K562 (cell line): ENCODE measurements at regions not wholly inside any gene's neighbourhood (a gene's known extent, or its start where the extent isn't known, plus 50 kb on each side); places are given as distances from the start of the nearest gene placed in this dataset.

Experiments used
- CCAR2 ChIP-seq: fragments of 200-400 bp; formaldehyde crosslinking; IDR thresholded peaks from 2 replicates; pipeline ENCODE4 v1.6.1; 2017; ENCODE audit warnings: mild to moderate bottlenecking, low read depth, low read length
- FOXK1 ChIP-seq: sonication (generic); formaldehyde crosslinking; IDR thresholded peaks from 2 replicates; pipeline ENCODE4 v1.8.0; 2022; ENCODE audit warnings: missing genetic modification reagents, mild to moderate bottlenecking, borderline replicate concordance
- GTF2E2 ChIP-seq: fragments of 200-800 bp; sonication (Bioruptor generic); IDR thresholded peaks from 2 replicates; pipeline ENCODE4 v1.6.1; 2016; ENCODE audit warnings: missing genetic modification characterization, missing compliant biosample characterization
- SIN3A ChIP-seq, 2 experiments: fragments of 150-350 bp in 1 of 2; IDR thresholded peaks; 2 replicates each; pipeline ENCODE4 v1.6.1; 2011 to 2016; ENCODE audit warnings: borderline replicate concordance in 2 of 2, low read depth in 2 of 2, low read length in 2 of 2, mild to moderate bottlenecking in 2 of 2, moderate library complexity in 2 of 2; ENCODE audit not compliant: control insufficient read depth in 1 of 2
- SIRT6 ChIP-seq: IDR thresholded peaks from one replicate; pipeline ENCODE4 v1.6.1; 2012; ENCODE audit warnings: low read depth, mild to moderate bottlenecking, control low read depth, inconsistent platforms, low read length, moderate library complexity
- STAG1 ChIP-seq: sonication (generic); formaldehyde crosslinking; IDR thresholded peaks from 2 replicates; pipeline ENCODE4 v1.5.0; 2020; ENCODE audit warnings: missing genetic modification reagents, borderline replicate concordance
- TSC22D4 ChIP-seq: fragments of 450-650 bp; IDR thresholded peaks from 2 replicates; pipeline ENCODE4 v1.6.1; 2016; ENCODE audit warnings: missing genetic modification characterization, missing biosample characterization, control low read depth
- ZEB2 ChIP-seq: fragments of 450-650 bp; IDR thresholded peaks from 2 replicates; pipeline ENCODE4 v1.6.1; 2016
- ZNF146 ChIP-seq: IDR thresholded peaks from one replicate; pipeline ENCODE4 v1.6.1; 2018; ENCODE audit warnings: missing compliant biosample characterization; ENCODE audit not compliant: unreplicated experiment
- ZNF354B ChIP-seq: fragments of 250-450 bp; sonication (Bioruptor Pico); IDR thresholded peaks from 2 replicates; pipeline ENCODE4 v1.4.0; 2020
- ZNF707 ChIP-seq: fragments of 250-450 bp; sonication (Bioruptor Pico); conservative IDR thresholded peaks from 2 replicates; pipeline ENCODE4 v1.8.0; 2022; ENCODE audit warnings: inconsistent platforms, mild to moderate bottlenecking, moderate library complexity
- TF ChIP-seq, protein P1 (sequence below): fragments of 250-450 bp; sonication (Bioruptor Pico); IDR thresholded peaks from 2 replicates; pipeline ENCODE4 v1.5.0; 2021; ENCODE audit warnings: mild to moderate bottlenecking, borderline replicate concordance
- TF ChIP-seq, protein P2 (sequence below), 2 experiments: fragments of 200-800 bp in 1 of 2; sonication (Bioruptor generic) in 1 of 2; sonication (generic) in 1 of 2; formaldehyde crosslinking in 1 of 2; IDR thresholded peaks in 1 of 2; conservative IDR thresholded peaks in 1 of 2; 2 replicates each; pipeline versions ENCODE4 v1.5.0 to v1.6.1; 2016 to 2020; ENCODE audit warnings: missing compliant biosample characterization in 1 of 2, missing genetic modification characterization in 1 of 2, missing genetic modification reagents in 1 of 2
- TF ChIP-seq, protein P3 (sequence below): sonication (generic); formaldehyde crosslinking; IDR thresholded peaks from 2 replicates; pipeline ENCODE4 v1.8.0; 2023; ENCODE audit warnings: missing genetic modification reagents, mild to moderate bottlenecking, borderline replicate concordance
- TF ChIP-seq, protein P4 (sequence below): fragments of 200-800 bp; sonication (Bioruptor generic); IDR thresholded peaks from 2 replicates; pipeline ENCODE4 v1.6.1; 2017; ENCODE audit warnings: missing genetic modification characterization, missing compliant biosample characterization
- TF ChIP-seq, protein P5 (sequence below): sonication (generic); formaldehyde crosslinking; IDR thresholded peaks from 2 replicates; pipeline ENCODE4 v1.9.0; 2022; ENCODE audit warnings: mild to moderate bottlenecking, missing genetic modification reagents

DNA sequence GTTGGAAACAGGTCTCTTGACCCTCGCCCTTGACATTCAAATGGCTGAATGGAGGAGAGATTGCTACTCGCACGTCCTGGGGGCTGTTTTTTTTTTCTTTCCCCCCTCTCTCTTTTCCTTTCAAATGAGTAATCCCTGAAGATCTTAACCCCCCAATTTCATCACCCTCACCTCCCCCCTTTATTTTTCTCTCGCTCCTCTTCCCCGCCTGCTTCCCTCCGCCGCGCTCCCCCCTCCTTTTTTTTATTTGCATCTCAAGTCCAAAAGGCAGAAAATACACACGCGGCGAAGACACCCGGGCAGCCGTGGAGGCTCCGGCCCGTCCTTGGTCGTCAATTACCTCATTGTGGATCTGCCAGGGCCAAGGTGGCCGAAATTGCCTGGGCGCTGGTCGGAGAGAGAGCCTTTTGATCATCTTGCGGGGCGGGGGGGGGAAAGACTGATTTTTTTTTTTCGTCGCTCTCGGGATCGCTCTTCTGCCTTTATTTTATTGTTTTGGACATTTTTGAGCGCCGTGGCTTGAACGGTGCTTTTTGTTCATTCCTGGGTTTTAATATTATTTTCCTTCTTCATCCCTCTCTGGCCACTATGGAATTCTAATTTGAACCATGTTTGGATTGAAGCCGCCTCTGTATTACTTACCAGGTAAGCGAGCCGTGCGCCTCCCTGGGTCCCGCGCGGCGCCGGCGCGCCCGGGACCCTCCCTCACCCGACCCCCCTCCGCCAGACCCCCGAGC, 57.2 kb upstream of the GSE1 start (continued):
- TF ChIP-seq, protein P1, sequence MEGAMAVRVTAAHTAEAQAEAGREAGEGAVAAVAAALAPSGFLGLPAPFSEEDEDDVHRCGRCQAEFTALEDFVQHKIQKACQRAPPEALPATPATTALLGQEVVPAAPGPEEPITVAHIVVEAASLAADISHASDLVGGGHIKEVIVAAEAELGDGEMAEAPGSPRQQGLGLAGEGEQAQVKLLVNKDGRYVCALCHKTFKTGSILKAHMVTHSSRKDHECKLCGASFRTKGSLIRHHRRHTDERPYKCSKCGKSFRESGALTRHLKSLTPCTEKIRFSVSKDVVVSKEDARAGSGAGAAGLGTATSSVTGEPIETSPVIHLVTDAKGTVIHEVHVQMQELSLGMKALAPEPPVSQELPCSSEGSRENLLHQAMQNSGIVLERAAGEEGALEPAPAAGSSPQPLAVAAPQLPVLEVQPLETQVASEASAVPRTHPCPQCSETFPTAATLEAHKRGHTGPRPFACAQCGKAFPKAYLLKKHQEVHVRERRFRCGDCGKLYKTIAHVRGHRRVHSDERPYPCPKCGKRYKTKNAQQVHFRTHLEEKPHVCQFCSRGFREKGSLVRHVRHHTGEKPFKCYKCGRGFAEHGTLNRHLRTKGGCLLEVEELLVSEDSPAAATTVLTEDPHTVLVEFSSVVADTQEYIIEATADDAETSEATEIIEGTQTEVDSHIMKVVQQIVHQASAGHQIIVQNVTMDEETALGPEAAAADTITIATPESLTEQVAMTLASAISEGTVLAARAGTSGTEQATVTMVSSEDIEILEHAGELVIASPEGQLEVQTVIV, result no peak
- TF ChIP-seq SIRT6 (no peak), TSC22D4 (tag) (no peak), ZNF354B (CRISPR knock-in tag) (no peak), SIN3A (IDR thresholded peaks at IDR 0.05; ENCODE audit: borderline replicate concordance in 2 of 2, control insufficient read depth in 1 of 2, low read depth in 2 of 2, low read length in 2 of 2) (peak; percentile 39 to 44; a peak in 2 of 4 replicates), FOXK1 (CRISPR knock-in tag) (no peak), ZNF707 (CRISPR knock-in tag) (no peak), GTF2E2 (tag) (no peak), ZEB2 (no peak), CCAR2 (no peak), STAG1 (CRISPR knock-in tag) (no peak), ZNF146 (CRISPR knock-in tag) (no peak)
- TF ChIP-seq, protein P2, sequence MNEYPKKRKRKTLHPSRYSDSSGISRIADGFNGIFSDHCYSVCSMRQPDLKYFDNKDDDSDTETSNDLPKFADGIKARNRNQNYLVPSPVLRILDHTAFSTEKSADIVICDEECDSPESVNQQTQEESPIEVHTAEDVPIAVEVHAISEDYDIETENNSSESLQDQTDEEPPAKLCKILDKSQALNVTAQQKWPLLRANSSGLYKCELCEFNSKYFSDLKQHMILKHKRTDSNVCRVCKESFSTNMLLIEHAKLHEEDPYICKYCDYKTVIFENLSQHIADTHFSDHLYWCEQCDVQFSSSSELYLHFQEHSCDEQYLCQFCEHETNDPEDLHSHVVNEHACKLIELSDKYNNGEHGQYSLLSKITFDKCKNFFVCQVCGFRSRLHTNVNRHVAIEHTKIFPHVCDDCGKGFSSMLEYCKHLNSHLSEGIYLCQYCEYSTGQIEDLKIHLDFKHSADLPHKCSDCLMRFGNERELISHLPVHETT (CRISPR knock-in tag; conservative IDR thresholded peaks at IDR 0.05 in 1 of 2, IDR thresholded peaks at IDR 0.05 in 1 of 2), result peak in 1 of 2 experiments; percentile 36; a peak in 1 of 4 replicates
- TF ChIP-seq, protein P3, sequence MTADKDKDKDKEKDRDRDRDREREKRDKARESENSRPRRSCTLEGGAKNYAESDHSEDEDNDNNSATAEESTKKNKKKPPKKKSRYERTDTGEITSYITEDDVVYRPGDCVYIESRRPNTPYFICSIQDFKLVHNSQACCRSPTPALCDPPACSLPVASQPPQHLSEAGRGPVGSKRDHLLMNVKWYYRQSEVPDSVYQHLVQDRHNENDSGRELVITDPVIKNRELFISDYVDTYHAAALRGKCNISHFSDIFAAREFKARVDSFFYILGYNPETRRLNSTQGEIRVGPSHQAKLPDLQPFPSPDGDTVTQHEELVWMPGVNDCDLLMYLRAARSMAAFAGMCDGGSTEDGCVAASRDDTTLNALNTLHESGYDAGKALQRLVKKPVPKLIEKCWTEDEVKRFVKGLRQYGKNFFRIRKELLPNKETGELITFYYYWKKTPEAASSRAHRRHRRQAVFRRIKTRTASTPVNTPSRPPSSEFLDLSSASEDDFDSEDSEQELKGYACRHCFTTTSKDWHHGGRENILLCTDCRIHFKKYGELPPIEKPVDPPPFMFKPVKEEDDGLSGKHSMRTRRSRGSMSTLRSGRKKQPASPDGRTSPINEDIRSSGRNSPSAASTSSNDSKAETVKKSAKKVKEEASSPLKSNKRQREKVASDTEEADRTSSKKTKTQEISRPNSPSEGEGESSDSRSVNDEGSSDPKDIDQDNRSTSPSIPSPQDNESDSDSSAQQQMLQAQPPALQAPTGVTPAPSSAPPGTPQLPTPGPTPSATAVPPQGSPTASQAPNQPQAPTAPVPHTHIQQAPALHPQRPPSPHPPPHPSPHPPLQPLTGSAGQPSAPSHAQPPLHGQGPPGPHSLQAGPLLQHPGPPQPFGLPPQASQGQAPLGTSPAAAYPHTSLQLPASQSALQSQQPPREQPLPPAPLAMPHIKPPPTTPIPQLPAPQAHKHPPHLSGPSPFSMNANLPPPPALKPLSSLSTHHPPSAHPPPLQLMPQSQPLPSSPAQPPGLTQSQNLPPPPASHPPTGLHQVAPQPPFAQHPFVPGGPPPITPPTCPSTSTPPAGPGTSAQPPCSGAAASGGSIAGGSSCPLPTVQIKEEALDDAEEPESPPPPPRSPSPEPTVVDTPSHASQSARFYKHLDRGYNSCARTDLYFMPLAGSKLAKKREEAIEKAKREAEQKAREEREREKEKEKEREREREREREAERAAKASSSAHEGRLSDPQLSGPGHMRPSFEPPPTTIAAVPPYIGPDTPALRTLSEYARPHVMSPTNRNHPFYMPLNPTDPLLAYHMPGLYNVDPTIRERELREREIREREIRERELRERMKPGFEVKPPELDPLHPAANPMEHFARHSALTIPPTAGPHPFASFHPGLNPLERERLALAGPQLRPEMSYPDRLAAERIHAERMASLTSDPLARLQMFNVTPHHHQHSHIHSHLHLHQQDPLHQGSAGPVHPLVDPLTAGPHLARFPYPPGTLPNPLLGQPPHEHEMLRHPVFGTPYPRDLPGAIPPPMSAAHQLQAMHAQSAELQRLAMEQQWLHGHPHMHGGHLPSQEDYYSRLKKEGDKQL (CRISPR knock-in tag), result no peak
- TF ChIP-seq, protein P4, sequence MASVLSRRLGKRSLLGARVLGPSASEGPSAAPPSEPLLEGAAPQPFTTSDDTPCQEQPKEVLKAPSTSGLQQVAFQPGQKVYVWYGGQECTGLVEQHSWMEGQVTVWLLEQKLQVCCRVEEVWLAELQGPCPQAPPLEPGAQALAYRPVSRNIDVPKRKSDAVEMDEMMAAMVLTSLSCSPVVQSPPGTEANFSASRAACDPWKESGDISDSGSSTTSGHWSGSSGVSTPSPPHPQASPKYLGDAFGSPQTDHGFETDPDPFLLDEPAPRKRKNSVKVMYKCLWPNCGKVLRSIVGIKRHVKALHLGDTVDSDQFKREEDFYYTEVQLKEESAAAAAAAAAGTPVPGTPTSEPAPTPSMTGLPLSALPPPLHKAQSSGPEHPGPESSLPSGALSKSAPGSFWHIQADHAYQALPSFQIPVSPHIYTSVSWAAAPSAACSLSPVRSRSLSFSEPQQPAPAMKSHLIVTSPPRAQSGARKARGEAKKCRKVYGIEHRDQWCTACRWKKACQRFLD (CRISPR knock-in tag), result no peak
- TF ChIP-seq, protein P5, sequence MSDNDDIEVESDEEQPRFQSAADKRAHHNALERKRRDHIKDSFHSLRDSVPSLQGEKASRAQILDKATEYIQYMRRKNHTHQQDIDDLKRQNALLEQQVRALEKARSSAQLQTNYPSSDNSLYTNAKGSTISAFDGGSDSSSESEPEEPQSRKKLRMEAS (CRISPR knock-in tag), result no peak
